ENCODE measurements at regions not wholly inside any gene's neighbourhood (a gene's known extent, or its start where the extent isn't known, plus 50 kb on each side); places are given as distances from the start of the nearest gene placed in this dataset.
A peak's percentile ranks its signal among the peaks of the same experiment; 100 is the strongest.

DNA sequence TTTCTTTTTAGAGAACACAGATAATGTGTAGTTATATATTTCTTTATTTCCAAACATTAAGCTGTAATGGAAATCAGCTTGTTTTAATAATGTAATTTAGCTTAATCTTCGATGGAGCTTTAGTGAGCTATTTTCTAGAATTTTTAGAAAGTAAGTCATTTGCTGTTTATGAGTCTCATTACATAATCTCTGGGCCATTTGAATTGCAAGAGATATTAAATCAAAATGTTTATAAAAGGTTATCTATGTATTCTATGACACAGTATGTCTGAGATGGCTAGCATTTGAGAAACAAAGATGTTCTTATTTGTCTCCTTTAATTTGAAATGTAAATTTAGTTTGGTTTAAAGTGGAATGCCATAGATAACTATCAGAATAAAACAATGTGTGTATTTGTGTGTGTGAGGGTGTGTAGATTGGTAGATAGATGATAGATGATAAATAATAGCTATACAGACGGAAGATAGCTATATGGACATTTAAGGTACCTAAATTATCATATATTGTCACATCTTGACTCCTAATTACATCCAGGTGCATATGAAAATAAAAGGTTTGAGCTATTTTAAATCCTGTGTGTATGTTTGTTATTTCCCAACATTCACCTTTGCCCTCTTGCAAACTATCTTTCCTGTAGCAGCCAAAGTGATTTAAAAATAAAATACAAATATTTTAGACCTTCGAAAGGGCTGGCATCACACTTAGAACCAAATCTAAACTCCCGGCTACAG lies 478.0 kb upstream of the KLF6 start:
- no peak for DNase-seq (ENCODE audit: extremely low spot score, unreplicated experiment)
- Mint-ChIP-seq H3K36me3 (ENCODE audit: unreplicated experiment) (no peaks in the 10 kb centered on the region), H3K4me3 (ENCODE audit: unreplicated experiment) (no peak overlapping the region), H3K9me3 (ENCODE audit: unreplicated experiment) (no peaks in the 10 kb centered on the region), H3K27ac (ENCODE audit: unreplicated experiment) (peak overlapping the region; percentile 53), H3K27me3 (ENCODE audit: unreplicated experiment) (no peaks in the 10 kb centered on the region), H3K4me1 (ENCODE audit: unreplicated experiment) (peaks cover 56% of the 10 kb centered on the region)
- TF ChIP-seq, protein P1, sequence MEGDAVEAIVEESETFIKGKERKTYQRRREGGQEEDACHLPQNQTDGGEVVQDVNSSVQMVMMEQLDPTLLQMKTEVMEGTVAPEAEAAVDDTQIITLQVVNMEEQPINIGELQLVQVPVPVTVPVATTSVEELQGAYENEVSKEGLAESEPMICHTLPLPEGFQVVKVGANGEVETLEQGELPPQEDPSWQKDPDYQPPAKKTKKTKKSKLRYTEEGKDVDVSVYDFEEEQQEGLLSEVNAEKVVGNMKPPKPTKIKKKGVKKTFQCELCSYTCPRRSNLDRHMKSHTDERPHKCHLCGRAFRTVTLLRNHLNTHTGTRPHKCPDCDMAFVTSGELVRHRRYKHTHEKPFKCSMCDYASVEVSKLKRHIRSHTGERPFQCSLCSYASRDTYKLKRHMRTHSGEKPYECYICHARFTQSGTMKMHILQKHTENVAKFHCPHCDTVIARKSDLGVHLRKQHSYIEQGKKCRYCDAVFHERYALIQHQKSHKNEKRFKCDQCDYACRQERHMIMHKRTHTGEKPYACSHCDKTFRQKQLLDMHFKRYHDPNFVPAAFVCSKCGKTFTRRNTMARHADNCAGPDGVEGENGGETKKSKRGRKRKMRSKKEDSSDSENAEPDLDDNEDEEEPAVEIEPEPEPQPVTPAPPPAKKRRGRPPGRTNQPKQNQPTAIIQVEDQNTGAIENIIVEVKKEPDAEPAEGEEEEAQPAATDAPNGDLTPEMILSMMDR (IDR thresholded peaks at IDR 0.05): no peak

DNA sequence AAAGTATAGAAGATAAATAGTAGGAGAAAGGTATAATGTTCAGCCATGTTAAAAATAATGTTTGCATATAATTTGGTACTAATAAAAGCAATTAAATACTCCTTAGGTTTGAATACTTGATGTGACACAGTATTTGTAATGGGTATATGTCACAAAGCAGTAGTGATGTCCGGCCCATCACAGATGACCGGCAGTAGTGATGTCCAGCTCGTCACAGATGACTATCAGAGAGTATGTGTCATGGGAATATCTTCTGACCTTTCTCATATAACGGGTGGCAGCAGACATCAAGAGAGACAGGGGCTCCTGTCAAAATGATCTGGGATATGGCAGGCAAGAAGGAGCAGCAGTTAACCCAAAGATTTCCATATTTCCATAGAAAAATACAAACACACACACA lies 477.4 kb upstream of the KLF6 start:
- Mint-ChIP-seq H3K27ac (ENCODE audit: unreplicated experiment) (peak overlapping the region; percentile 21), H3K27me3 (ENCODE audit: unreplicated experiment) (no peaks in the 10 kb centered on the region), H3K36me3 (ENCODE audit: unreplicated experiment) (no peaks in the 10 kb centered on the region), H3K4me3 (ENCODE audit: unreplicated experiment) (no peak overlapping the region), H3K4me1 (ENCODE audit: unreplicated experiment) (peaks cover 51% of the 10 kb centered on the region), H3K9me3 (ENCODE audit: unreplicated experiment) (no peaks in the 10 kb centered on the region)
- TF ChIP-seq, protein P1 (IDR thresholded peaks at IDR 0.05): no peak
- no peak for DNase-seq (ENCODE audit: extremely low spot score, unreplicated experiment)

DNA sequence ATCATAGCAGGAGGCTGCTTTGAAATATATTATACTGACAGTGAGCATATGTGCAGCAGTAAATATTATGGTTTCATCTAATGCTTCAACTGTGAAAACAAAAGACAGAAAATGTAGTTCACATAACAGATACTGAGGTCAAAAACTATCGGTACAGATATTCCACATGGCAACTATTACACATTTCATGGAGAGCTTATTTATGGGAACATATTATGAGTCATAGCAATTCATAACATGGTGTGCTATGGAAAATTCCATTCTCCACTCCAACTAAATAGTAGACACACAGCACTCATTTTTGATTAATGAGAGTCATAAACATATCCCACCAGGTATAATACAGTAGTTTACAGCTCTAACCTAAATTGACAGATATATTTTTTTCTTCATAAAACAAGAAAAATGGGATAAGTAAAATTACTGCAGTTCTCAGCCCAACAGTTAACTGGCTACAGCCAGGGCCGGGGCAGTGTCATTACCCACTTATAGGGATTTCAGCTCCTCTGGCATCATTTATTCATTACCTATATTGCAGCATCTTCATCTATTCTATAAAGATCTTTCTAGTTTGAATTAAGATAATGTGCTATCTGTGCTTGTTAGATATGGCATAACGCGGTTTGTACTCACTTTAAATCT lies 475.6 kb upstream of the KLF6 start:
- peak overlapping the region; percentile 96 for H3K27ac Mint-ChIP-seq (ENCODE audit: unreplicated experiment)
- no peaks in the 10 kb centered on the region for H3K27me3 Mint-ChIP-seq (ENCODE audit: unreplicated experiment)
- no peak for DNase-seq (ENCODE audit: extremely low spot score, unreplicated experiment)
- TF ChIP-seq, protein P1 (IDR thresholded peaks at IDR 0.05): no peak
- no peaks in the 10 kb centered on the region for H3K36me3 Mint-ChIP-seq (ENCODE audit: unreplicated experiment)
- peak overlapping the region; percentile 28 for H3K4me3 Mint-ChIP-seq (ENCODE audit: unreplicated experiment)
- H3K9me3 Mint-ChIP-seq (ENCODE audit: unreplicated experiment): peaks cover 5% of the 10 kb centered on the region
- H3K4me1 Mint-ChIP-seq (ENCODE audit: unreplicated experiment): peaks cover 40% of the 10 kb centered on the region

DNA sequence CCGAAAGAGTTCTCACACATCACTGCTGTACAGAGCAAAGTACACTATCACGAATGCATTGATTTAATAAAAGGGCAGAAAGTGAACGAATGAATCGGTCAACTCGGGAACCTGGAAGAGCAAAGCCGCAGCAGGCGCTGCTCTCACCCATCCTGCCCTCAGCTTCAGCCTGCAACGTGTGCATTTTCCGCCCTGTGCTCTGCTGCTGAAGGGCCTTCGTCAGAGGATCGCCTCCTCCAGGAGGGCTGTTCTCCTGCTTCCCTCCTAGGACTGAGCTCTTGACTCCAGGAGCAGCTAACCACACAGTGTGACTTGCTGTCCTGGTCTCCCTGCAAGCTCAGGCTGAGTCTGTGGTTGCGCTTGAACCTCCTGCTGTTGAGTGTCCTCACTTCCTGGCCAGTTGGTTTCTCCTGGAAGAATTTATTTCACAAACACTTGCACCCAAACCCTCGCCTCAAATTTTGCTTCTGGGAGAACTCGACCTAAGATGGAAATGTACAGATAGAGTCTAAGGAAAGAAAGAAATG lies 473.0 kb upstream of the KLF6 start:
- peaks cover 39% of the 10 kb centered on the region for H3K4me1 Mint-ChIP-seq (ENCODE audit: unreplicated experiment)
- TF ChIP-seq, protein P1 (IDR thresholded peaks at IDR 0.05): no peak
- peaks cover 11% of the 10 kb centered on the region for H3K9me3 Mint-ChIP-seq (ENCODE audit: unreplicated experiment)
- no peaks in the 10 kb centered on the region for H3K27me3 Mint-ChIP-seq (ENCODE audit: unreplicated experiment)
- H3K27ac Mint-ChIP-seq (ENCODE audit: unreplicated experiment): no peak overlapping the region
- no peak overlapping the region for H3K4me3 Mint-ChIP-seq (ENCODE audit: unreplicated experiment)
- no peaks in the 10 kb centered on the region for H3K36me3 Mint-ChIP-seq (ENCODE audit: unreplicated experiment)
- DNase-seq (ENCODE audit: extremely low spot score, unreplicated experiment): no peak

DNA sequence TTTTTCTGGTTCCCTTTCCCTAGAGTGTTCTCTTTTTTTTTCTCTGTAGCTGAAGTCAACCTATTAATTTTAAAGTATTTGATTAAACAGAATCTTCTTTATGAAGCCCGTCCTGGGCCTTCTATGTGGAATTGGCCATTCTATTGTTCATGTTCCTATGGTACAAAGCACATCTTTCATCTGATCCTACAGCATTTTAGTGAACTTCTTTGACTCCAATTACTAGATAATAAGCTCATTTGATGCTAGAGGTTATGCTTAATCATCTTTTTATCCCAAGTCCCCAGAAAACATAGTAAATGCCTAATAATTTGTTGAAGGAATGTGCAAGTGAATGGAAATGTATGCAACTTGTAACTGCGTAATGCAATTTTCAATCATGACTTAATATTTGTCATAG lies 472.0 kb upstream of the KLF6 start:
- H3K27me3 Mint-ChIP-seq (ENCODE audit: unreplicated experiment): no peaks in the 10 kb centered on the region
- TF ChIP-seq, protein P1 (IDR thresholded peaks at IDR 0.05): no peak
- no peak overlapping the region for H3K27ac Mint-ChIP-seq (ENCODE audit: unreplicated experiment)
- H3K9me3 Mint-ChIP-seq (ENCODE audit: unreplicated experiment): peaks cover 11% of the 10 kb centered on the region
- no peak for DNase-seq (ENCODE audit: extremely low spot score, unreplicated experiment)
- no peak overlapping the region for H3K4me3 Mint-ChIP-seq (ENCODE audit: unreplicated experiment)
- no peaks in the 10 kb centered on the region for H3K36me3 Mint-ChIP-seq (ENCODE audit: unreplicated experiment)
- peaks cover 39% of the 10 kb centered on the region for H3K4me1 Mint-ChIP-seq (ENCODE audit: unreplicated experiment)

Measured in osteocyte (in vitro differentiated cells).